Fibroblast of skin of abdomen (primary cell): ENCODE measurements at regions not wholly inside any gene's neighbourhood (a gene's known extent, or its start where the extent isn't known, plus 50 kb on each side); places are given as distances from the start of the nearest gene placed in this dataset.
"Not testable (repeated sequence)": the region's sequence is repeated elsewhere in the genome, so short reads cannot be mapped to it uniquely, and the experiment has no call there.

Experiments
- DNase-seq: peaks from one replicate; pipeline ENCODE4 v3.0.0-alpha.2; 2013

- no peak for DNase-seq
These were observed 109.8 kb upstream of the ST8SIA4 start for GRCh38 chr5:101012880-101013279.

- DNase-seq, result no peak
These were observed 106.9 kb upstream of the ST8SIA4 start for GRCh38 chr5:101009758-101010519.

GRCh38 chr5:100992354-100992753, 89.3 kb upstream of the ST8SIA4 start:
- DNase-seq, result no peak

- not testable (repeated sequence) for DNase-seq
These were observed 80.5 kb upstream of the ST8SIA4 start for GRCh38 chr5:100983601-100984000.

GRCh38 chr5:100974082-100974481, 71.0 kb upstream of the ST8SIA4 start:
- no peak for DNase-seq

DNA sequence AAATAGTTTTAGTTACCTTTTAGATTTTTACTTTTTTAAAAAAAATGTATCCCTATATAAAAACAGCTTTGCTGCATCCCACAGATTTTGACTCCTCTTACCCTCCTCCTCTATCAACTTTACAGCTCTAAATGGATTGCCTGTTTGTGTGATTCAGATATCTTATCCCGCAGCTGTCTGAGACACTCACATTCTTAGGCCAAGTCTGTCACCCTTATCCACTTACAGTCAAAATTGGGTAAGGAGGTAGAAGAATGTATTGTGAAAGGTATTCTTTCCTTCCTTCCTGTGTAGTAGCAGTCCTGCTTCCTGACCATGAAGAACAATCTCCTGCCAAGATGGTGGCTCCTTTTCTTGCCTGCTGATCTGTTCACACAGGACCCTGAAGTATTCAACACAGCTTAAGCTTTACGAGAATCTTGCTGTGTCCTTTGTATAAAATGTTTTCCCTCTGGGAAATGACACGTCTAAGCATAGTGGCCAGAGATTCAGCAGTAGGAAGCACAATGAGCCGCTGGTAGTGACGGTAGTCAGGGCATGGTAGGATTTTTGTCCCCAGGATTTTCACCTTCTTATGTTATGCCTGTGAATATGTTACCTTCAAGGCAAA, 67.7 kb upstream of the ST8SIA4 start:
- no peak for DNase-seq

GRCh38 chr5:100965291-100965690, 62.2 kb upstream of the ST8SIA4 start:
- DNase-seq, result no peak
